Gastrocnemius medialis (tissue), 4 donors: ENCODE measurements at regions not wholly inside any gene's neighbourhood (a gene's known extent, or its start where the extent isn't known, plus 50 kb on each side); places are given as distances from the start of the nearest gene placed in this dataset.

Experiments used
- CTCF ChIP-seq, 5 experiments: fragments of 450-650 bp in 3 of 5; fragments of 200-600 bp in 2 of 5; sonication (generic) in 2 of 5; IDR thresholded peaks in 4 of 5; conservative IDR thresholded peaks in 1 of 5; 1 replicate in 4 of 5; 2 replicates in 1 of 5; pipeline ENCODE4 v1.5.1; 2016 to 2019; ENCODE audit warnings: antibody characterized with exemption in 5 of 5, mild to moderate bottlenecking in 3 of 5, moderate library complexity in 3 of 5
- POLR2A ChIP-seq, 2 donors: fragments of 450-650 bp; IDR thresholded peaks; one replicate each; pipeline ENCODE4 v1.6.1; 2017; ENCODE audit warnings: antibody characterized with exemption in 2 of 2, mild to moderate bottlenecking in 2 of 2, moderate library complexity in 2 of 2

DNA sequence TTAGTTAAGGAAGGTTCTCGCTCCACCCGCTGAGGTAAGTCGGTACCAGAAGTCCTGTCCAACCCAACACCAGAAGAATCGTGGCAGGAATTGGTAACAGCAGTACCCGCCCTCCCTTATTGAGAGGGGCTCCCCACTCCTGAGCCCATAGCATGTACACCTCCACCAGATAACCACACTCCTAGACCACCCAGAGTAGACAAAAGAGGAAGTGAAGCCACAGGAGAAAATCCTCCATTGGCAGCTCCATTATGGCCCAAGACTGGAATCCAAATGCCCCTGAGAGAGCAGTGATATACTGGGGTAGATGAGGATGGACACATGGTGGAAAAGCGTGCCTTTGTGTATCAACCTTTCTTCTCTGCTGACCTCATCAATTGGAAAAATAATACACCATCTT is 106.1 kb upstream of the EPB41L4A start:
- no peak for TF ChIP-seq POLR2A (IDR thresholded peaks at IDR 0.05)
- TF ChIP-seq CTCF (IDR thresholded peaks at IDR 0.05 in 4 of 5, conservative IDR thresholded peaks at IDR 0.05 in 1 of 5) = no peak
